H9 (cell line): ENCODE measurements at regions not wholly inside any gene's neighbourhood (a gene's known extent, or its start where the extent isn't known, plus 50 kb on each side); places are given as distances from the start of the nearest gene placed in this dataset.

Source experiments
- DNase-seq: peaks from one replicate; pipeline ENCODE4 v3.0.0-alpha.2; 2017
- H2AFZ ChIP-seq: one replicate; pipeline ENCODE4 v1.6.1; 2013; ENCODE audit warnings: mild to moderate bottlenecking, low read length, control low read depth, moderate library complexity
- H2AK5ac ChIP-seq: 2 replicates; pipeline ENCODE4 v1.6.1; 2013; ENCODE audit warnings: low read length, control low read depth, mixed read lengths; ENCODE audit not compliant: insufficient read length
- H2BK120ac ChIP-seq: one replicate; pipeline ENCODE4 v1.6.1; 2013; ENCODE audit warnings: low read depth, mild to moderate bottlenecking, low read length, control low read depth, inconsistent platforms; ENCODE audit not compliant: poor library complexity, severe bottlenecking
- H2BK12ac ChIP-seq: 2 replicates; pipeline ENCODE4 v1.6.1; 2013; ENCODE audit warnings: low read length, control low read depth, mixed read lengths, low read depth; ENCODE audit not compliant: insufficient read length
- H2BK15ac ChIP-seq: 2 replicates; pipeline ENCODE4 v1.6.1; 2013; ENCODE audit warnings: low read depth, low read length, control low read depth
- H2BK20ac ChIP-seq: one replicate; pipeline ENCODE4 v1.6.1; 2013; ENCODE audit warnings: low read depth, mild to moderate bottlenecking, low read length, control low read depth, inconsistent platforms; ENCODE audit not compliant: poor library complexity, severe bottlenecking
- H2BK5ac ChIP-seq: 2 replicates; pipeline ENCODE4 v1.6.1; 2013; ENCODE audit warnings: low read length, control low read depth, mixed read lengths; ENCODE audit not compliant: insufficient read length
- H3K14ac ChIP-seq: 2 replicates; pipeline ENCODE4 v1.6.1; 2013; ENCODE audit warnings: low read length, control low read depth; ENCODE audit not compliant: insufficient read depth
- H3K18ac ChIP-seq: 2 replicates; pipeline ENCODE4 v1.6.1; 2013; ENCODE audit warnings: low read depth, mild to moderate bottlenecking, mixed read lengths, low read length, control low read depth; ENCODE audit not compliant: insufficient read length
- H3K23ac ChIP-seq: 2 replicates; pipeline ENCODE4 v1.6.1; 2013; ENCODE audit warnings: low read length, control low read depth, mixed read lengths, low read depth; ENCODE audit not compliant: insufficient read length
- H3K23me2 ChIP-seq: 2 replicates; pipeline ENCODE4 v1.6.1; 2013; ENCODE audit warnings: low read depth, mild to moderate bottlenecking, mixed read lengths, low read length, control low read depth; ENCODE audit not compliant: insufficient read length, poor library complexity, severe bottlenecking
- H3K27ac ChIP-seq: 2 replicates; pipeline ENCODE4 v1.5.1; 2013; ENCODE audit warnings: low read length, control low read depth, mixed read lengths, low read depth; ENCODE audit not compliant: insufficient read length
- H3K27me3 ChIP-seq: 2 replicates; pipeline ENCODE4 v1.6.1; 2013; ENCODE audit warnings: low read length, control low read depth, inconsistent platforms; ENCODE audit not compliant: insufficient read depth
- H3K4ac ChIP-seq: 2 replicates; pipeline ENCODE4 v1.6.1; 2013; ENCODE audit warnings: low read depth, mild to moderate bottlenecking, control low read depth, inconsistent platforms, low read length, moderate library complexity
- H3K4me1 ChIP-seq: 2 replicates; pipeline ENCODE4 v1.6.1; 2013; ENCODE audit warnings: low read length, control low read depth, inconsistent platforms; ENCODE audit not compliant: insufficient read depth
- H3K4me2 ChIP-seq: 2 replicates; pipeline ENCODE4 v1.6.1; 2013; ENCODE audit warnings: low read length, control low read depth, mixed read lengths; ENCODE audit not compliant: insufficient read length, insufficient read depth
- H3K56ac ChIP-seq: 2 replicates; pipeline ENCODE4 v1.6.1; 2013; ENCODE audit warnings: low read depth, mild to moderate bottlenecking, mixed read lengths, low read length, control low read depth; ENCODE audit not compliant: insufficient read length
- H3K79me1 ChIP-seq: 2 replicates; pipeline ENCODE4 v1.6.1; 2013; ENCODE audit warnings: low read depth, mild to moderate bottlenecking, moderate library complexity, low read length, control low read depth, inconsistent platforms; ENCODE audit not compliant: insufficient read depth, poor library complexity, severe bottlenecking
- H3K79me2 ChIP-seq: 2 replicates; pipeline ENCODE4 v1.6.1; 2013; ENCODE audit warnings: low read length, control low read depth, inconsistent platforms; ENCODE audit not compliant: insufficient read depth
- H3K9ac ChIP-seq: 2 replicates; pipeline ENCODE4 v1.6.1; 2013; ENCODE audit warnings: low read length, control low read depth, mixed read lengths; ENCODE audit not compliant: insufficient read length; ENCODE audit errors: extremely low read depth
- H3K9me3 ChIP-seq: one replicate; pipeline ENCODE4 v1.6.1; 2013; ENCODE audit warnings: low read depth, low read length, inconsistent platforms; ENCODE audit not compliant: control insufficient read depth
- H3T11ph ChIP-seq: one replicate; pipeline ENCODE4 v1.6.1; 2013; ENCODE audit warnings: mild to moderate bottlenecking, low read length, control low read depth, inconsistent platforms
- H4K20me1 ChIP-seq: one replicate; pipeline ENCODE4 v1.6.1; 2013; ENCODE audit not compliant: control insufficient read depth, insufficient read length, insufficient read depth
- H4K5ac ChIP-seq: 2 replicates; pipeline ENCODE4 v1.6.1; 2013; ENCODE audit warnings: low read depth, mild to moderate bottlenecking, mixed read lengths, low read length, control low read depth; ENCODE audit not compliant: insufficient read length
- H4K8ac ChIP-seq: replicated peaks from 2 replicates; pipeline ENCODE4 v1.6.1; 2013; ENCODE audit warnings: low read length, control low read depth, mixed read lengths, low read depth; ENCODE audit not compliant: insufficient read length
- H4K91ac ChIP-seq: 2 replicates; pipeline ENCODE4 v1.6.1; 2013; ENCODE audit warnings: low read depth, mild to moderate bottlenecking, moderate library complexity, mixed read lengths, low read length, control low read depth; ENCODE audit not compliant: insufficient read length
- H3K27ac Mint-ChIP-seq, 3 experiments: 2 replicates in 2 of 3; 3 replicates in 1 of 3; pipeline ENCODE4 v1.8.0; 2020 to 2021; ENCODE audit warnings: mixed read lengths in 3 of 3, mild to moderate bottlenecking in 1 of 3, moderate library complexity in 1 of 3
- H3K27me3 Mint-ChIP-seq: 2 replicates; pipeline ENCODE4 v1.8.0; 2021; ENCODE audit warnings: low read depth, mild to moderate bottlenecking, moderate library complexity, mixed read lengths
- H3K36me3 Mint-ChIP-seq, 3 experiments: 2 replicates in 2 of 3; 3 replicates in 1 of 3; pipeline ENCODE4 v1.8.0; 2020 to 2021; ENCODE audit warnings: low read depth in 3 of 3, mixed read lengths in 3 of 3; ENCODE audit not compliant: insufficient read depth in 1 of 3
- H3K4me1 Mint-ChIP-seq, 2 experiments: 2 replicates each; pipeline ENCODE4 v1.8.0; 2020; ENCODE audit warnings: mixed read lengths in 2 of 2
- H3K4me3 Mint-ChIP-seq, 2 experiments: 2 replicates in 1 of 2; 3 replicates in 1 of 2; pipeline ENCODE4 v1.8.0; 2020 to 2021; ENCODE audit warnings: mild to moderate bottlenecking in 2 of 2, mixed read lengths in 2 of 2, moderate library complexity in 1 of 2
- H3K9me3 Mint-ChIP-seq, 2 experiments: 2 replicates in 1 of 2; 3 replicates in 1 of 2; pipeline ENCODE4 v1.8.0; 2020; ENCODE audit warnings: mild to moderate bottlenecking in 2 of 2, mixed read lengths in 2 of 2, moderate library complexity in 1 of 2
- CTCF ChIP-seq: fragments of 200-600 bp; sonication (generic); conservative IDR thresholded peaks from 3 replicates; pipeline ENCODE4 v1.8.0; 2021; ENCODE audit warnings: antibody characterized with exemption, mild to moderate bottlenecking
- WGBS: extraction: QIAGEN DNeasy Blood & Tissue Kit; methylation state at CpG from one replicate; pipeline ENCODE4 v1.1.7; 2013; ENCODE audit warnings: missing lambda C conversion rate, low lambda C conversion rate, mixed read lengths; ENCODE audit not compliant: insufficient read length; ENCODE audit errors: extremely low coverage; 5-methylcytosine and 5-hydroxymethylcytosine counted together

GRCh38 chr16:54398986-54399385, 112.4 kb upstream of the IRX3 start:
- no peak overlapping the region for H4K91ac ChIP-seq
- no peak for DNase-seq
- Mint-ChIP-seq H3K4me3 (no peak overlapping the region), H3K4me1 (0 out of 4 replicates have a peak, but pooled peaks cover 0 to 3% of the 10 kb centered on the region in 2 experiments), H3K27ac (no peak overlapping the region), H3K9me3 (no peaks in the 10 kb centered on the region), H3K27me3 (peaks cover 2% of the 10 kb centered on the region; the same call in 1 of the 2 replicates), H3K36me3 (no peaks in the 10 kb centered on the region)
- no peak overlapping the region for H2BK5ac ChIP-seq
- no peak overlapping the region for H3K23ac ChIP-seq
- H3K27me3 ChIP-seq: peaks cover 2% of the 10 kb centered on the region; the same call in 1 of the 2 replicates
- no peaks in the 10 kb centered on the region for H3K79me2 ChIP-seq
- H3K4me1 ChIP-seq: no peaks in the 10 kb centered on the region
- TF ChIP-seq CTCF: no peak
- H4K8ac ChIP-seq: no peak overlapping the region
- no peak overlapping the region for H3K18ac ChIP-seq
- H3K4me2 ChIP-seq: no peak overlapping the region
- H3K4ac ChIP-seq: no peak overlapping the region
- no CpG with 5 or more reads among the region's 3 CpGs for WGBS
- H3K9me3 ChIP-seq: no peaks in the 10 kb centered on the region
- H3K79me1 ChIP-seq: no peaks in the 10 kb centered on the region
- H4K20me1 ChIP-seq: no peaks in the 10 kb centered on the region
- no peak overlapping the region for H2AK5ac ChIP-seq
- no peak overlapping the region for H3K27ac ChIP-seq
- H3K14ac ChIP-seq: no peak overlapping the region
- no peak overlapping the region for H3T11ph ChIP-seq
- no peak overlapping the region for H2BK12ac ChIP-seq
- no peak overlapping the region for H2AFZ ChIP-seq
- H2BK20ac ChIP-seq: no peak overlapping the region
- H3K9ac ChIP-seq: no peak overlapping the region
- no peak overlapping the region for H2BK15ac ChIP-seq
- H3K56ac ChIP-seq: no peak overlapping the region
- H2BK120ac ChIP-seq: no peak overlapping the region
- H4K5ac ChIP-seq: no peak overlapping the region
- no peaks in the 10 kb centered on the region for H3K23me2 ChIP-seq
